GM19043 (cell line): ENCODE measurements at regions not wholly inside any gene's neighbourhood (a gene's known extent, or its start where the extent isn't known, plus 50 kb on each side); places are given as distances from the start of the nearest gene placed in this dataset.

Source experiments
- ATAC-seq: cut with Tn5 transposase; IDR thresholded peaks from one replicate; pipeline ENCODE4 v1.9.1; 2021; ENCODE audit warnings: low read depth; ENCODE audit not compliant: unreplicated experiment

GRCh38 chrY:15162211-15162610 is 637.9 kb downstream of the NLGN4Y start:
- ATAC-seq: no peak

GRCh38 chrY:15179890-15180289 is 655.6 kb downstream of the NLGN4Y start:
- ATAC-seq: no peak

GRCh38 chrY:15229056-15229455 is 704.7 kb downstream of the NLGN4Y start:
- ATAC-seq: no peak

- no peak for ATAC-seq
Observed at GRCh38 chrY:15239596-15240132, 715.3 kb downstream of the NLGN4Y start.

GRCh38 chrY:15259286-15259685 is 735.0 kb downstream of the NLGN4Y start:
- no peak for ATAC-seq

- no peak for ATAC-seq
Observed at GRCh38 chrY:15286572-15286971, 762.2 kb downstream of the NLGN4Y start.

GRCh38 chrY:15289821-15290220 is 765.5 kb downstream of the NLGN4Y start:
- no peak for ATAC-seq

GRCh38 chrY:15292881-15293280 is 768.6 kb downstream of the NLGN4Y start:
- no peak for ATAC-seq

- ATAC-seq: no peak
Observed at GRCh38 chrY:15301879-15302278, 777.5 kb downstream of the NLGN4Y start.

GRCh38 chrY:15312166-15312565 is 787.8 kb downstream of the NLGN4Y start:
- ATAC-seq: no peak

- ATAC-seq: no peak
Observed at GRCh38 chrY:15324189-15324588, 799.9 kb downstream of the NLGN4Y start.

GRCh38 chrY:15325201-15325600 is 800.9 kb downstream of the NLGN4Y start:
- ATAC-seq: no peak

GRCh38 chrY:15326673-15327072 is 802.3 kb downstream of the NLGN4Y start:
- no peak for ATAC-seq

- no peak for ATAC-seq
Observed at GRCh38 chrY:15328848-15329247, 804.5 kb downstream of the NLGN4Y start.

GRCh38 chrY:15343522-15343921 is 819.2 kb downstream of the NLGN4Y start:
- ATAC-seq: no peak

- no peak for ATAC-seq
Observed at GRCh38 chrY:15345471-15346155, 821.3 kb downstream of the NLGN4Y start.

GRCh38 chrY:15349351-15349750 is 825.0 kb downstream of the NLGN4Y start:
- no peak for ATAC-seq

- ATAC-seq: no peak
Observed at GRCh38 chrY:15355321-15355720, 831.0 kb downstream of the NLGN4Y start.

GRCh38 chrY:15360471-15360870 is 836.1 kb downstream of the NLGN4Y start:
- ATAC-seq: no peak

- no peak for ATAC-seq
Observed at GRCh38 chrY:15364996-15365395, 840.7 kb downstream of the NLGN4Y start.

GRCh38 chrY:15368786-15369185 is 844.5 kb downstream of the NLGN4Y start:
- no peak for ATAC-seq

GRCh38 chrY:15385178-15385577 is 860.8 kb downstream of the NLGN4Y start:
- ATAC-seq: no peak
